ENCODE measurements at regions not wholly inside any gene's neighbourhood (a gene's known extent, or its start where the extent isn't known, plus 50 kb on each side); places are given as distances from the start of the nearest gene placed in this dataset.
"Not testable (repeated sequence)": the region's sequence is repeated elsewhere in the genome, so short reads cannot be mapped to it uniquely, and the experiment has no call there.

GRCh38 chr15:38818157-38818790, 253.7 kb upstream of the RASGRP1 start:
- DNase-seq = no peak

- no peak for DNase-seq
These were observed 254.9 kb upstream of the RASGRP1 start for GRCh38 chr15:38819387-38819950.

DNA sequence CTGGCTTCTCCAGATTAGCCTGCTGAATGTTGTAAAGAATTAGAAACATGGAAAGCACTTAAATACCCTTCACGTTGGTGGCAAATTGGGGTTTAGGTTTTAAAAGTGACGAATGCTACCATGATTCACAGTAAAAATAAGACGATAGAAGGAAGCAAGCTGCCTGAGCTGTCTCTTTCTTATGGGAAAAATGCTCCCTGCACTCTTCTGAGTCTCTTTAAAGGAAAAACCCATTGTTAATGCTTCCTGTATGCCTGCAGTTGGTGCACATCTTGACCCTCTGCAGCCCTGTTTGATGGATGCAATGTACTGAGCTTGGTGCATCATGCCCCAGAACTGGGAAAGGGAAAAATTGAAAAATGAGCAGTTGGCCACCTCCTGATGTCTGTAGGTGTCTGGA, 258.6 kb upstream of the RASGRP1 start:
- no peak for DNase-seq

GRCh38 chr15:38824719-38825118, 260.1 kb upstream of the RASGRP1 start:
- DNase-seq = no peak

DNA sequence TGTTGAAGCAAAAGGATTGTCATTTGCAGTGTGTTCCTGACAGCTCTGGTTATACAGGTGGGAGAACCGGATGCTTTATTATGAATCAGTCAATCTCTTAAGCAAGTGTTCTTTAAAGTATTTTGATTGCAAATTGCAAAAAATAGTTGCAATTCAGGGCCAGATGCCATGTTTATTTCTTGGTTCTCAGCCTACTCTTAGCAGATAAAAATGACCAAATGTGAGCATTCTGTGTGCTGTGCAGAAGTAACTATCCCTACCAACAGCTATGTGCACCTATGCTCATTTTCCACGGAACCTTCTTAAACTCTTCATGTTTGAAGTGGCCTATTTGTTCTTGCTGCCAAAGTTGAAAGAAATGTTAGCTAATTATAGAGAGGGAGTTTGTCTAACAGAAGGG, 262.3 kb upstream of the RASGRP1 start:
- no peak for DNase-seq

DNA sequence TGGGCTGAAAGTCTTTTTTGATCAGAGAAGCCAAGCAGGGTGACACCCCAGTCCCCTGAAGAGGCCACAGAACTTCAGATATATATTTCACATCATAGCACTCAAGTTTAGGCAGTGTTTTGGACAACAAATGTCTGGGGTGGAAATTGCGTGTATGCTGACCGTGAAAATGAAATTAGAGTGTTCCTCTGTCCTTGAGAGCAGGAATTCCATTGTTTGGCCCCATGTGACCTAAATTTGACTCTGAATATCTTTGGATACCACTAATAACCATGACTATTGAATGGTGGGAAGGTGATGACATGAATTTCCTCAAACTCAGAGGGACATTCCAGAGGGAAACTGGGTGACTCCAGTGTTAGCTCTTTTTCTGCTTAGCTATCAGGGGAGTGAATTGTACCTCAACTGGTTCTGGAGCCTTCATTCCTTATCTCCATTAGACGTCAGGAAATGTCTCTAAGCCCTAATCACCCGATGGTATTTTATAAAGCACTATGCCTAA, 263.5 kb upstream of the RASGRP1 start:
- DNase-seq = no peak

DNA sequence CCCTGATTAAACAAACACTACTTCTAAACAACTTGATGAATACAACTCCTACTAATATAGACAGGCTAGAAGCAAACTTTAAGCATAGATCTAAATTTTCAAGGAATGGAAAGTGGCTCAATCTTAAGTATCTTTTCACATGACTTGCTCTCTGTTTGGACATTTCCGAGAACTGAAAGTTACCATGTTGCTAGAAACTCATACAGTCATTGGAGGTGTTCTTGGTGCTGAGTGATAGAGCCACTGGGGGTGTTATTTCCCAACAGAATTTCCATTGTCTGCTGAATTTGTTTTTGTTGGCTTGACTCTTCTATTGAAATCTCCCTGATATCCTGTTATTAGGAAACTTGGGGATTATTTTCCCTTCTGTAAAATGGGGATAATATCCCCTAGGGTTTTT, 264.5 kb upstream of the RASGRP1 start:
- DNase-seq = no peak

DNA sequence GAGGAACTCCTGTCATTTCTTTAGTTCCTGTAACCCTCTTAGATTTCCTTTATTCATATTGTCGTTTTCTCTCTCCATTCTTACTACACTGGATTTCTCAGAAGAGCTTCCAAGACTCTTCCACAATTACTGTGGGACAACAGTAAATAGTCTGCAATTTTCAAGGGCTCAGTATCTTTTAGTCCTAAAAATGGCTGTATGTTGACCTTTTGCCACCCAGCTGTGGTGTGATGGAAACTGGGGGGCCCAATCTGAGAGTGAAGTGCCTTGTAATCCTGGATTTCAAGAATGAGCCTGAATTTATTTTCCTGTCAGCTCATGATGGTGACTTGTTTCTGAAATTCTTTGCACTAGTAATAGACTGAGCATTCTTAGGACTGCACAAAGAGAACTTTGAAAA, 277.6 kb upstream of the RASGRP1 start:
- DNase-seq = no peak

DNA sequence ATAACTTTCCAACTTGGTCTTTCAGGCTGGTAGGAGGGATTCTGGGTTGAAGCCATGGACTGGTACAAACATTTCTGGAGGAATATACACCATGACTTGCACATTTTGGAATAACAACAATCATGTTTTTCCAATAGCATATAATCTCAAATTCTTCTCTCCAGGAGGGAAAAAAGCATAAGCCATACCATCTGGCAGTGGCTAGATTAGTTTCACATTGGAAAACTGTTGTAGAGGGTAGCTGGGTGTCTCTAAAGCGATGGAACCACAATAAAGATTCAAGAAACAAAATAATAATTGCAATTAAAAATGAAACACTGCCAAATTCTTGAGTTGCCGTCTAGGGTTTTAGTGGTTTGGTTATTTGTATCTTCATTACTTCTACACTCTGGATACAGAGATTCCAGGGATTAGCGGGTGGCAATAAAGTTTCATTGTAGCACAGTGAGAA, 278.5 kb upstream of the RASGRP1 start:
- DNase-seq = no peak

DNA sequence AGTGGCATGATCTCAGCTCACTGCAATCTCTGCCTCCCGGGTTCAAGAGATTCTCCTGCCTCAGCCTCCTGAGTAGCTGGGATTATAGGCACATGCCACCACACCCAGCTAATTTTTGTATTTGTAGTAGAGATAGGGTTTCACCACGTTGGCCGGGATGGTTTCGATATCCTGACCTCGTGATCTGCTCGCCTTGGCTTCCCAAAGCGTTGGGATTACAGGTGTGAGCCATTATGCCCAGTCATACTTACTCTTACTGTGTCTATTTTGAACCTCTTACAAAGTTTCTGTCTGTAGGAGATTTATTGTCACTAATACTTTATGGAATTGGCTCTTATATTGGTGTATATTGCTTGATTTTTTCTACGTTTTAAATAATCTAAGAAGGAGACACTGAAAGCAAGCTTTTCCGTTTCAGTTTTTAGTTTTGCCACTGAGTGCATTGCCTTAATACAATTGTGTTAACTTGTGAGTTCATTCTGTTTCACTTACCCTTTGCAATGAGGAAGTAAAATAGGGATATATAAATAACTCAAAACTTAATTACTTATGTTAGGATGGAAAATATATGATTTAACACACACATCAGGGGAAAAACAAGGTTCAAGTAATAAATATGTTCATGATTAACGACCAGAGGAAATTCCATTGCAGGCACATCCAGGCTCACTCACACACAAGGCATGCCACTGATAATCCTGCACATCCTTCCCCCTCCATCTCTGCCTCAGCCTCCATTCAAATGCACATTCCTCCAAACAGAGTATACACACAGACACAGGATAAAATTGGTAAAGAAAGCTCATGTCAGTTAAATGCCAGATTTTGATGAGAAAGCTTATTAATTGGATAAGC, 279.3 kb upstream of the RASGRP1 start:
- no peak for DNase-seq

GRCh38 chr15:38844736-38845135, 280.1 kb upstream of the RASGRP1 start:
- DNase-seq = no peak

- no peak for DNase-seq
These were observed 281.7 kb upstream of the RASGRP1 start for GRCh38 chr15:38846346-38846745.

GRCh38 chr15:38847666-38848065, 283.1 kb upstream of the RASGRP1 start:
- DNase-seq = no peak

- no peak for DNase-seq
These were observed 284.4 kb upstream of the RASGRP1 start for GRCh38 chr15:38849046-38849445.

DNA sequence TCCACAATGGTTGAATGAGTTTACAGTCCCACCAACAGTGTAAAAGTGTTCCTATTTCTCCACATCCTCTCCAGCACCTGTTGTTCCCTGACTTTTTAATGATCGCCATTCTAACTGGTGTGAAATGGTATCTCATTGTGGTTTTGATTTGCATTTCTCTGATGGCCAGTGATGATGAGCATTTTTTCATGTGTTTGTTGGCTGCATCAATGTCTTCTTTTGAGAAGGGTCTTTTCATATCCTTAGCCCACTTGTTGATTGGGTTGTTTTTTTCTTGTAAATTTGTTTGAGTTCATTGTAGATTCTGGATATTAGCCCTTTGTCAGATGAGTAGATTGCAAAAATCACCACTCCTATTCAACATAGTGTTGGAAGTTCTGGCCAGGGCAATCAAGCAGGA, 287.6 kb upstream of the RASGRP1 start:
- not testable (repeated sequence) for DNase-seq

DNA sequence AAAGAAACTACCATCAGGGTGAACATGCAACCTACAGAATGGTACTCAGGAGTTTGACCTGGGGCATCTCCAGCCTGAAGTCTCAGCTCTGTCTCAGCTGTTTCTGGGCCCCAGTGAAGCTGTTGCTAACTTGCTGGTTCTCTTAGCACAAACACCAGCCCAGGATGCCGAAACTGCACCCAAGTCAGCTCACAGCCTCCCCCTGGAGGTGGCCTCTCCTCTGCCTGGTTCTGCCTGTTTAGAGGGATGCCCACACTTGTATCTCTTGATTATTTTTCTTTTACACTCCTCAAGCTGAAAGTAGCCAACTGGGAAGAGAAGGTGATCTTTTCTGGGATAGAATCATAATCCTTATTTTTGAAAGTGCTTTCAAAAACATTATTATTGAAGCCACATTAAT, 289.0 kb upstream of the RASGRP1 start:
- DNase-seq = no peak

DNA sequence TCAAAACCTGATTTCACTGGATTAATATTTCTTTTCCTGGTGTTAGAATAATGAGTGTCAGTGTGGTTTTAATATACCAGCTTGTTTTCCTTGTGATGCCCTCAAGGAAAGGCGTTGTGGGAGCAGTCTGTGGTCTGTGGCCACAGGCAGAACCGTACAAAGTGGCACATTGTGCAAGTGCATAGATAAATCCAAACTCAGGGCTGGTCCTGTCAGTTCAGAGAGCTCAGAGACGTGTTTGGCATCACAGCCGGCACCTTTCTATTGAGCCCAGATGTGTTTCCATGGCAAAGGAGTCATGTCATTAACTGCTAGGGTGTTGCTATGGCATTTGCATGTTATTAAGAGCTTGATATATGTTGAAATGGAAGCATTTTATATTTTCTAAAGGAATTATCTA, 289.9 kb upstream of the RASGRP1 start:
- DNase-seq = no peak

GRCh38 chr15:38857814-38858213, 293.2 kb upstream of the RASGRP1 start:
- no peak for DNase-seq

GRCh38 chr15:38859574-38859973, 295.0 kb upstream of the RASGRP1 start:
- no peak for DNase-seq

DNA sequence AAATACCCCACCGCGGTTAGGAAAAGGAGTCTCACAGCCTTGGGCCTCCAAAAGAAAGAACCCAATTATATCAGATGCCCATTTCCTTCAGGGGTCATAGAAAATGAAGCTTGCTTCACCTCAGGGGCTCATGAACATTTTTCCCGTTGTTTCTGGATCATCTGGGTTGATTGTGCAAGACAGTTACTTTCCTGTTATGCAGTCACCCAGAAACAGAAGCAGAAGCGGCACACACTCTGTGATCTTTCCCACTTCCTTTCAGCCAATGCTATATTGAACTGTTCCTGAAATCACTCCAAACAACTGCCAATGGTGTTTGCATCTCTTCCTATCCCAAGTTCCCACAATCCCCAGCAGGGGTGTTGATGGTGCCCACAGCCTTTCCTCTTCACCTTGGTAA, 295.6 kb upstream of the RASGRP1 start:
- no peak for DNase-seq

DNA sequence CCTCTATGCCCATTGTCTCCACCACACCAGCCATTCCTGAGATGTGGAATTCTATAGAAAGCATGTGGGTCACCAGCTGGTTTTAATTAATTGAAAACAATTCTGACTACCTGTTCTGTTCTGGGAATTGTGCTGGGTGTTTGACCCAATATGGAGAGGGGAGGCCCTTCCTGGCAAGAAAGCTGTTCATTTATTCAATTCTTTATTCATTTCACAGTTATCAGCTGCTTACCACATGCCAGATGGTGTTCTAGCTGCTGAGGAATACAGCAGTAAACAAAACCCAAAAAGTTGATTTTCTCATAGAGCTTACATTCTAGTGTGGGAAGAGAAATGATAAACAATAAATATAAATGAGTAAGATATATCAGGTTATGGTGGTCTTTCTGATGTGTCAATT, 296.1 kb upstream of the RASGRP1 start:
- DNase-seq = no peak

DNA sequence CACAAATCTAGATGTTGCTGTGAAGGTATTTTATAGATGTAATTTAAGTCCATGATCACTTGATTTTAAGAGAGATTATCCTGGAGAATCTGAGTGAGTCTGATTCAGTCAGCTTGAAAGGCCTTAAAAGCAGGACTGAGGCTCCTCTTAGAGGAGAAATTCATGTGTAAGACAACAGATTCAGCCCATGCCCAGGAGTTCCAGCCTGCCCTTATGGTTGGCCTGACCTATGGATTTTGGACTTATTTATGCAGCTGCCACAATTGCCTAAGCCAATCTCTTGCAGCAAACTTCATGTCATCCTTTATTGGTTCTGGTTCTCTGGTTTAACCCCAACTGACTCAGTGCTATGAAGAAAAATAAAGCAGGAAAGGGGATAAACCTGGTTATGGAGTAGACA, 296.5 kb upstream of the RASGRP1 start:
- DNase-seq = no peak

GRCh38 chr15:38862099-38862498, 297.5 kb upstream of the RASGRP1 start:
- no peak for DNase-seq

- no peak for DNase-seq
These were observed 298.8 kb upstream of the RASGRP1 start for GRCh38 chr15:38863381-38863780.

Data from NK-92 treated with Interleukin-12 subunit alpha and Interleukin-12 subunit beta, amount 100 ng/mL, for 24 hours (cell line).